Colonic mucosa (tissue), 4 donors: ENCODE measurements at regions not wholly inside any gene's neighbourhood (a gene's known extent, or its start where the extent isn't known, plus 50 kb on each side); places are given as distances from the start of the nearest gene placed in this dataset.

ENCODE experiments used
- DNase-seq: peaks from one replicate; pipeline ENCODE4 v3.0.0-alpha.2; 2020
- H3K27ac ChIP-seq: fragments of 200-600 bp; one replicate; pipeline ENCODE4 v1.8.0; 2021
- H3K27me3 ChIP-seq: fragments of 200-600 bp; one replicate; pipeline ENCODE4 v1.8.0; 2021
- H3K36me3 ChIP-seq: fragments of 200-600 bp; one replicate; pipeline ENCODE4 v1.8.0; 2021
- H3K4me1 ChIP-seq: fragments of 200-600 bp; one replicate; pipeline ENCODE4 v1.8.0; 2021; ENCODE audit warnings: mild to moderate bottlenecking
- H3K4me3 ChIP-seq: fragments of 200-600 bp; one replicate; pipeline ENCODE4 v1.8.0; 2021
- H3K9ac ChIP-seq, 2 donors: one replicate each; pipeline ENCODE4 v1.7.0; 2013; ENCODE audit warnings: control low read depth in 2 of 2, low read depth in 2 of 2, low read length in 2 of 2
- H3K9me3 ChIP-seq: fragments of 200-600 bp; one replicate; pipeline ENCODE4 v1.8.0; 2021
- CTCF ChIP-seq: fragments of 200-600 bp; IDR thresholded peaks from one replicate; pipeline ENCODE4 v1.8.0; 2022; ENCODE audit warnings: antibody characterized with exemption, mild to moderate bottlenecking
- intact Hi-C: fragments of 100-400 bp; cut with DNase I; formaldehyde crosslinking; loops from one replicate; pipeline ENCODE4 v1.14.1; 2022
- donor health status: healthy.
- donor health status: DM: no; HTN: no; CAD: no.
- donor health status: DM: no; HTN: no; CAD: no.

GRCh38 chrX:104432321-104432720 is 133.7 kb upstream of the IL1RAPL2 start:
- Histone ChIP-seq H3K9me3 (no peaks in the 10 kb centered on the region), H3K4me1 (no peaks in the 10 kb centered on the region), H3K9ac (no peak overlapping the region), H3K36me3 (no peaks in the 10 kb centered on the region), H3K27me3 (no peaks in the 10 kb centered on the region), H3K27ac (peak overlapping the region; percentile 15), H3K4me3 (no peak overlapping the region)
- intact Hi-C loops, result no loop called here
- TF ChIP-seq CTCF, result no peak
- DNase-seq, result peak; percentile 45

GRCh38 chrX:104430742-104431119 is 135.3 kb upstream of the IL1RAPL2 start:
- Histone ChIP-seq H3K27me3 (no peaks in the 10 kb centered on the region), H3K27ac (no peak overlapping the region), H3K36me3 (no peaks in the 10 kb centered on the region), H3K4me1 (no peaks in the 10 kb centered on the region), H3K4me3 (no peak overlapping the region), H3K9me3 (no peaks in the 10 kb centered on the region), H3K9ac (no peak overlapping the region)
- intact Hi-C loops, result no loop called here
- no peak for TF ChIP-seq CTCF
- no peak for DNase-seq

DNA sequence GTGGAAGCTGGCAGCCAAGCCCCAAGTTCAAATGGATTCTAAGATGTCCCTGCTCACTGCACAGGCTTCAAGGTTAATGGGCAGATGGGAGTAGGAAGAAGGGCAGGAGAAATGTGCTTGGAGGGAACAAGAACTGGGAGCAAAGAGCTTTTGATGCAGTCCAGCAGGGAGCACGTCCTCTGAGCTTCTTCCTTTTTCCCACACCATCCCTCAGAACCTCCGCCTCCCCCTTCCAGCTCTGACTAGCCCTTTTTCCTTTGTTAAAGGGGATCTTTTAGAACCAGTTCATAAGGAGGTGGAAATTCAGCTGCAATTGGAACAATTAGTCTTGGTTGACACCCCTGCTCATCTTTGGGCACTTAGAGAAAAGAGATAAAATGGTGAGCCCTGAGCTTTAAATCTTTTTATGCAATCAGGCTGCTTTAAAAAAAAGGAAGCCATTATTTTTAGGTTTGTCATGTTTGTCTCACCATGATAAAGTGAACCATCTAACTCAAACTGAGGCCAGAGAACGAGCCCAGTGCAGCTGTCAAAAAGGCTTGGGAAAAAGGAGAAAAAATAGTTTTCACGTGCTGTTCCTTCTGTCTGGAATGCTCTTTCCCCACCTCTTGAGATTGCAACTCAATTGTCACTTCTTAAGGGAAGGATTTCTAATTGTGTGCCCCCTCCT is 135.8 kb upstream of the IL1RAPL2 start:
- H3K36me3 ChIP-seq, result no peaks in the 10 kb centered on the region
- no peak overlapping the region for H3K9ac ChIP-seq
- no peak for DNase-seq
- no peak for TF ChIP-seq CTCF
- no peak overlapping the region for H3K4me3 ChIP-seq
- no peaks in the 10 kb centered on the region for H3K9me3 ChIP-seq
- no peaks in the 10 kb centered on the region for H3K4me1 ChIP-seq
- no peak overlapping the region for H3K27ac ChIP-seq
- intact Hi-C loops, result no loop called here
- no peaks in the 10 kb centered on the region for H3K27me3 ChIP-seq

DNA sequence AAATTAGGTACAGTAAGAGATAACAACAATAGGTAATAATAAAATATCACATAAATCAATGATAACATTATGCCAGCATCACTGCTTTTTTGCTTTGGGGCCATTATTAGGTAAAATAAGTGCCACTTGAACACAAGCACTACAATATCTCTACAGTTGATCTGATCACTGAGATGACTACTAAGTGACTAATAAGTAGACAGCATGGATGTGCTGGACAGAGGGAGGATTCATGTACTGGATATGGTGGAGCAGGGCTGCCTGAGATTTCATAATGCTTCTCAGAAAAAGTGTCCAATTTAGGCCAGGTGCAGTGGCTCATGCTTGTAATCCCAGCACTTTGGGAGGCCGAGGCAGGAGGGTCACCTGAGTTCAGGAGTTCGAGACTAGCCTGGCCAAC is 137.8 kb upstream of the IL1RAPL2 start:
- no peaks in the 10 kb centered on the region for H3K36me3 ChIP-seq
- no peaks in the 10 kb centered on the region for H3K27me3 ChIP-seq
- H3K4me1 ChIP-seq, result no peaks in the 10 kb centered on the region
- intact Hi-C loops, result no loop called here
- H3K9me3 ChIP-seq, result no peaks in the 10 kb centered on the region
- no peak for DNase-seq
- TF ChIP-seq CTCF, result no peak
- H3K9ac ChIP-seq, result no peak overlapping the region
- no peak overlapping the region for H3K4me3 ChIP-seq
- no peak overlapping the region for H3K27ac ChIP-seq

DNA sequence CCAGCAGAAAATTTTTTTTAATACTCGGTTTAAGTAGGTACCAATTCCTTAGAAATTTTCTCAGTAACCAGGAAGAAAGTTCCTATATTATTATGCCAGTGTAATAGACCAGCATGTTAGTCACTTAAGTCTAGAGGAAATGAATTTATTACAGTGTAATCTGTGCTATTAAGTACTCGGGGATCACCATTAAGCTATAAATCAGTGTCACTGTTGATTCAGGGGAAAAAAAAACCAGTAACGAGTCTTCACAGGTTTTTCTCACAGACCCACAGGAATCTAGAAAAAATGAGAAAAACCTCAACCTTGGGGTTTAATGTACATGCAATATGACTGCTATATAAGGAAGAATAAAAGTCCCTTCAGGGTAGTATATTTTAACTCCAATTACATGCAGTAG is 138.3 kb upstream of the IL1RAPL2 start:
- Histone ChIP-seq H3K9me3 (no peaks in the 10 kb centered on the region), H3K4me3 (no peak overlapping the region), H3K9ac (no peak overlapping the region), H3K27me3 (no peaks in the 10 kb centered on the region), H3K4me1 (no peaks in the 10 kb centered on the region), H3K36me3 (no peaks in the 10 kb centered on the region), H3K27ac (no peak overlapping the region)
- no peak for TF ChIP-seq CTCF
- no peak for DNase-seq
- intact Hi-C loops, result no loop called here
